Body of pancreas (tissue), 4 donors: ENCODE measurements at regions not wholly inside any gene's neighbourhood (a gene's known extent, or its start where the extent isn't known, plus 50 kb on each side); places are given as distances from the start of the nearest gene placed in this dataset.

Experiments
- ATAC-seq: fragments of 150-250 bp; one replicate; pipeline ENCODE4 v1.9.1; 2016
- DNase-seq, 4 donors: peaks; one replicate each; pipeline ENCODE4 v3.0.0-alpha.2; 2019
- H3K27ac ChIP-seq, 4 donors: fragments of 200-600 bp; sonication (generic); 1 replicate in 3 of 4; 2 replicates in 1 of 4; pipeline versions ENCODE4 v1.5.1 to v1.6.1; 2016 to 2019; ENCODE audit warnings: mild to moderate bottlenecking in 1 of 4, mixed read lengths in 1 of 4, moderate library complexity in 1 of 4
- H3K27me3 ChIP-seq, 2 donors: fragments of 200-600 bp; sonication (generic); one replicate each; pipeline ENCODE4 v1.6.0; 2016; ENCODE audit warnings: mild to moderate bottlenecking in 1 of 2
- H3K36me3 ChIP-seq, 2 donors: fragments of 200-600 bp; sonication (generic); replicated peaks in 1 of 2; 2 replicates each; pipeline ENCODE4 v1.5.1; 2016; ENCODE audit warnings: low read depth in 2 of 2; ENCODE audit not compliant: insufficient read depth in 1 of 2
- H3K4me1 ChIP-seq: fragments of 200-600 bp; sonication (generic); one replicate; pipeline ENCODE4 v1.6.0; 2016
- H3K4me3 ChIP-seq, 2 donors: fragments of 200-600 bp; sonication (generic); 1 replicate in 1 of 2; 2 replicates in 1 of 2; pipeline ENCODE4 v1.5.1; 2016 to 2019
- H3K9me3 ChIP-seq, 3 donors: fragments of 200-600 bp; sonication (generic); 1 replicate in 2 of 3; 2 replicates in 1 of 3; pipeline ENCODE4 v1.5.1; 2016
- CTCF ChIP-seq, 7 experiments: fragments of 450-650 bp in 4 of 7; fragments of 200-600 bp in 3 of 7; sonication (generic) in 3 of 7; IDR thresholded peaks; one replicate each; pipeline ENCODE4 v1.5.1; 2016 to 2019; ENCODE audit warnings: antibody characterized with exemption in 7 of 7
- POLR2A ChIP-seq, 3 donors: fragments of 450-650 bp; IDR thresholded peaks; one replicate each; pipeline ENCODE4 v1.6.1; 2016; ENCODE audit warnings: antibody characterized with exemption in 3 of 3, mild to moderate bottlenecking in 2 of 3
- WGBS, 2 donors: methylation state at CpG; one replicate each; pipeline ENCODE4 v1.1.5; 2017; 5-methylcytosine and 5-hydroxymethylcytosine counted together
- intact Hi-C: fragments of 100-400 bp; cut with DNase I; formaldehyde crosslinking; loops from one replicate; pipeline ENCODE4 v1.15.1; 2023

GRCh38 chr7:130880668-130881067, 146.7 kb upstream of the KLF14 start:
- Histone ChIP-seq H3K4me1 (peaks cover 22% of the 10 kb centered on the region), H3K27ac (peak overlapping the region in 1 of 4 donors; percentile 15), H3K4me3 (no peak overlapping the region), H3K36me3 (no peaks in the 10 kb centered on the region), H3K9me3 (no peaks in the 10 kb centered on the region), H3K27me3 (no peaks in the 10 kb centered on the region)
- no peak for TF ChIP-seq POLR2A (IDR thresholded peaks at IDR 0.05)
- TF ChIP-seq CTCF (IDR thresholded peaks at IDR 0.05): no peak
- ATAC-seq (no peak), DNase-seq (no peak)
- intact Hi-C loops: no loop called here
- 88 to 94% methylated on average over 5 of the region's 5 CpGs for WGBS, 2 donors

DNA sequence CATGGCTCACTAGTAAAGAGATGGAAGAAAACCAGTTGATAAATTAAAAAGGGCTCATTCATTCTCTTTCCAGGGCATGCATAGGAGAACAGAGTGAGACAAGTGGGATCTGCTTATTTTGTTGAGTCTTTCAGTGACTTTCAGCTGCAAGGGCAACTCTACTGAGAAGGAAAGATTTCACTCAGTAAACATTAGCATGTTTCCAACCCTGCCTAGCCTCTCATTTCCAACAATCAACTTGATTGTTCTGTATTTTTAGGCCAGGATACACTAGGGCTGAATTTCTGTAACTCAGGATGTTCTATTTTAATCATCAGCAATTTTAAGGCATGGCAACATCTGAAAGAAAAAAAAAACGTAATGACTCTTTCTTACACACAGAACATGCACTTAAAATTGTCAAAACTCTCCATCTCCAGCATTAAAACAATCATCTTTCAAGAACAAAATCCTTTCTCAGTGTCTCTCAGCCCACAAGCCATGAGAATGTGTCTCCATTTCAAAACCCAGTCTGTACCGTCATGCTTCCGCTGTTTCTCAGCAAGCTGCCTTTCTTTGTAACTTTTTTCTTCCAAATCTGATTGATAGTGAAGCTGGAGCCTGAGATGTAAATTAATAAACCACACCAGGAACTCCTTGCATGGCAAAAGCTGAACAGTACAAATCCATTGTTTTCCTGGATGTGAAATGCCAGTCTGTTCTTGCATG, 147.2 kb upstream of the KLF14 start:
- H3K27me3 ChIP-seq: no peaks in the 10 kb centered on the region
- intact Hi-C loops: no loop called here
- H3K9me3 ChIP-seq: no peaks in the 10 kb centered on the region
- peaks cover 22% of the 10 kb centered on the region for H3K4me1 ChIP-seq
- no peak overlapping the region for H3K4me3 ChIP-seq
- DNase-seq (no peak), ATAC-seq (no peak)
- H3K27ac ChIP-seq: peak overlapping the region in 1 of 4 donors; percentile 15
- WGBS, 2 donors: 63 to 80% methylated on average over 3 of the region's 3 CpGs
- TF ChIP-seq POLR2A (IDR thresholded peaks at IDR 0.05) (no peak), CTCF (IDR thresholded peaks at IDR 0.05) (no peak)
- no peaks in the 10 kb centered on the region for H3K36me3 ChIP-seq

DNA sequence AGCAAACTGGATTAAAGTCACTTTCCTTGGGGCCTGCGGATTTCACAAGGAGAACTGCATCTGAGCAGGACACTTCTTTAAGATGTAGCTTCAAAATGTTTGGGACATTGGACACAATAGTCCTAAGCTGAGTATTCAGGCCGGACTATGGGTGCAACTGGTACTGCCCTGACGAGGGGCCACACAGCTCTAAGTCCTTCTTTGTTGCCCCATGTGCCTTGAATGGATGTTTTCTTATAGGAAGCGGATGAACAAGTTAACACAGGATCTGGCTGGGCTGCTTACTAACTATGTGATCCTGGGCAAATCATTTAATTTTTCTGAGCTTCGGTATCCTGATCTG, 147.8 kb upstream of the KLF14 start:
- Histone ChIP-seq H3K36me3 (no peaks in the 10 kb centered on the region), H3K9me3 (no peaks in the 10 kb centered on the region), H3K27ac (peak overlapping the region in 3 of 4 donors; percentile 13 to 19 (median 19)), H3K27me3 (no peaks in the 10 kb centered on the region), H3K4me1 (peaks cover 22% of the 10 kb centered on the region), H3K4me3 (no peak overlapping the region)
- no peak for TF ChIP-seq POLR2A (IDR thresholded peaks at IDR 0.05)
- no peak for TF ChIP-seq CTCF (IDR thresholded peaks at IDR 0.05)
- ATAC-seq (no peak), DNase-seq (no peak)
- WGBS, 2 donors: 88 to 92% methylated on average over 5 of the region's 5 CpGs
- intact Hi-C loops: no loop called here

DNA sequence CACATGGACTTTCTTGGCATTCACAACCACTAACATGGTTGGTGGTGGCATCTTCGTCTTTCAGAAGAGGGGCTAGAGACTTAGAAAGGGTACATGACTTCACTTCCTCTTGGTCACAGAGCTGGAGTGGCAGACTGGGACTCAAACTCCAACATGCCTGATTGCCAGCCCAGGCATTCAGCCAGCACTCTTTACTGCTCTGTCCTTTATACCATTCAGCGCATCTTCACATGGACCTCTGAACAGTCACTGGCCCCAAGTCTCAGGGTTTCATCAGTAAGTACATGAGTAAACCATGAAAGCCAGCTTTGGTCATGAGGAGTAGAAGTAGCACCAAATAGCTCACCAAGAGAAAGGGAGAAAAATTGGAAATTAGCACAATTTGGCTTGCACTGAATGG, 148.4 kb upstream of the KLF14 start:
- Histone ChIP-seq H3K9me3 (no peaks in the 10 kb centered on the region), H3K27ac (peak overlapping the region in 2 of 4 donors; percentile 19), H3K36me3 (no peaks in the 10 kb centered on the region), H3K4me1 (peaks cover 26% of the 10 kb centered on the region), H3K4me3 (no peak overlapping the region), H3K27me3 (no peaks in the 10 kb centered on the region)
- TF ChIP-seq POLR2A (IDR thresholded peaks at IDR 0.05): no peak
- TF ChIP-seq CTCF (IDR thresholded peaks at IDR 0.05): no peak
- intact Hi-C loops: no loop called here
- DNase-seq (no peak), ATAC-seq (no peak)
- WGBS, 2 donors: 63 to 94% methylated on average over 2 of the region's 2 CpGs

DNA sequence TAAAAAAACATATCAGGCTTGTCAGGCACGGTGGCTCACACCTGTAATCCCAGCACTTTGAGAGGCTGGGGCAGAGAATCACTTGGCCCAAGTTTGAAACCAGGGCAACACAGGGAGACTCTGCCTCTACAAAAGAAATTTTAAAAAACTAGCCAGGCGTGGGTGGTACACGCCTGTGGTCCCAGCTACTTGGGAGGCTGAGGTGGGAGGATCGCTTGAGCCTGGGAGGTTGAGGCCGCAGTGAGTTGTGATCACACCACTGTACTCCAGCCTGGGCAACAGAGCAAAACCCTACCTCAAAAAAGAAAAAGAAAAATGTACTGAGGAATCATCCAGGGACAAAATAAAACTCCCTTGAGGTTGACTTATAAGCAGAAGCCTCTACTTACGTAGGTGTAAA, 149.9 kb upstream of the KLF14 start:
- intact Hi-C loops: no loop called here
- no peaks in the 10 kb centered on the region for H3K27me3 ChIP-seq
- H3K4me3 ChIP-seq: no peak overlapping the region
- peaks cover 31% of the 10 kb centered on the region for H3K4me1 ChIP-seq
- ATAC-seq: no peak
- H3K9me3 ChIP-seq: no peaks in the 10 kb centered on the region
- TF ChIP-seq POLR2A (IDR thresholded peaks at IDR 0.05) (no peak), CTCF (IDR thresholded peaks at IDR 0.05) (no peak)
- H3K36me3 ChIP-seq: peaks cover 0 to 2% of the 10 kb centered on the region in 2 donors
- no peak overlapping the region for H3K27ac ChIP-seq
- no peak for DNase-seq
- WGBS, 2 donors: 95 to 96% methylated on average over 6 of the region's 6 CpGs
